Stimulated activated CD4-positive, alpha-beta T cell treated with anti-CD3 and anti-CD28 coated beads, Interleukin-4, amount 100 ng/mL, for 1 hour (primary cell): ENCODE measurements at regions not wholly inside any gene's neighbourhood (a gene's known extent, or its start where the extent isn't known, plus 50 kb on each side); places are given as distances from the start of the nearest gene placed in this dataset.

Experiments used
- DNase-seq: peaks from one replicate; pipeline ENCODE4 v3.0.0-alpha.2; 2020

DNA sequence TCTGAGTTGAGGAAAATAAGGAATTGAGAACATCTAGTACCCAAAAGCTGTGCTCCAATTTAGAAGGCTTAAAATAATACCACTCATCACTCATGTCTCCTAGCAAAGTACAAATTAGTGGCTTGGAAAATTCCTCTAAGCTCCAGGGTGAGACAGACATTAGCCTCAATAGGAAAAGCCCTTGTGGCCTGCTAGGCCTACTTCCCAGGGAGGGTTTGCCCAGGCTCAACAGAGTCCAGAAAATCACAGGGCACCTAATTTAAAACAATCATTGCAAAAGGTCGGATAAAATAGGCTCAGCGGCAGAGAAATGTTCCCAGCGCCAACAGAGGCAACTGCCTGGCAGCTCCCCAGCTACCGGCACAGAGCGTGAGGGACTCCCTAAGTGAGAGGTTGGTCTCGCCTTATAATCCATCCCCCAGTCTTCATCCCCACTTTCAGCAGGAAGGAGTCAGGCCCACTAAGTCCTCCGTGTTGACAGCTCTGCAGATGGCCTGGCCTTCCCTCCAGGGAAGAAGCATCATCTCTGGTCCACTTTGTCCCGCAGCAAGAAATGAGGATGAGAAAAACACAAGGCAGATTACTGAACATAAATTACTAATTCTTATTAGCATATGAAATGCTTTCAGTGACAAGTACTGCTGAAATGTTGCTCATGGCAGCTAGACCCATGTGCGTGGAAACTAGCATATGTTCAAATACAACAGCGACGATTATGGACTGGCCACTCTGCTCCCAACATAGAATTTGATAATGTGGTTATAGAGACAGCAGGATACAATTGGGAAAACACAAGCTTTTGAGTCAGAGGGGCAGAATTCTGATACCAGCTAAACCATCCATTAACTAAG lies 1177.7 kb upstream of the AUTS2 start:
- no peak for DNase-seq

DNA sequence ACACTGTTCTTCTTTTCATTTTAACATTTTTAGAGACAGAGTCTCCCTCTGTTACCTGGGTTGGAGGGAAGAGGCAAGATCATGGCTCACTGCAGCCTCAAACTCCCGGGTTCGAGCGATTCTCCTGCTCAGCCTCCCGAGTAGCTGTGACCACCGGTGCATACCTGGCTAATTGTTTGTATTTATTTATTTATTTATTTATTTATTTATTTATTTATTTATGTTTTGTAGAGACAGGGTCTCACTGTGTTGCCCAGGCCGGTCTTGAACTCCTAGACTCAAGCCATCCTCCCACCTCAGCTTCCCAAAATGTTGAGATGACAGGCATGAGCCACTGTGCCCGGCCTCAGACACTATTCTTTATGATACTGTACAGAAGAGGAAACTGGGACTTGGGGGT lies 1176.6 kb upstream of the AUTS2 start:
- DNase-seq, result no peak

DNA sequence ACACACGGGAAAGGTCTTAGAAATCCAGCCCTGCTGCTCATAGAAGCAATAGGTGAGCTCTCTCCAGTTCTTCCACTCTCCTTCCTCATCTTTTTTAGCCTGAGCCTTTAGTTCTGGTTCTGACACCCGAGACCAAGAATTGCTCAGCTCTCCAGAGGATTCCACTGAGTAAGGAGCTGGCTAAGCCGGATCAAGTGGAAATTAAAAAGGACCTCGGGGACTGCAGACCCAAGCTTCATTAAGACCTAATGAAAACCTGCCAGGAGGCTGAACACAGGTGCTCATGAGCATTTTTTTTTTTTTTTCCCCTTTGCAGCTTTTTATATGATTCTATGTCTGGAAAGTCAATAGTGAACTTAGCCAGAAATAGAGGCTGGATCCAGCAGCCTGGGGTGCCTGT lies 1176.0 kb upstream of the AUTS2 start:
- no peak for DNase-seq

DNA sequence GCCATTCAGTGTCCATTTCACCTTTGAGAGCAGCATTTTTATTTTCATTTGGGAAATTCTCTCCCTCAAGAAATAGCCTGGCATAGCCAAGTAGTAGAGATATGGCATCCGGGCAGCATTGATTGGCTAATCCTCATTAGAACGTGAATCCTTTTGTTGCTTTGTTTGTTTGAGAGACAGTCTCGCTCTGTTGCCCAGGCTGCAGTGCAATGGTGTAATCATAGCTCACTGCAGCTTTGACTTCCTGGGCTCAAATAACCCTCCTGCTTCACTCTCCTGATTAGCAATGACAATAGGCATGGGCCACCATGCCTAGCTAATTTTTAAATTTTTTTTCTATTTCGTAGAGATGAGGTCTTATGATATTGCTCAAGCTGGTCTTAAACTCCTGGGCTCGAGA lies 1174.9 kb upstream of the AUTS2 start:
- no peak for DNase-seq

DNA sequence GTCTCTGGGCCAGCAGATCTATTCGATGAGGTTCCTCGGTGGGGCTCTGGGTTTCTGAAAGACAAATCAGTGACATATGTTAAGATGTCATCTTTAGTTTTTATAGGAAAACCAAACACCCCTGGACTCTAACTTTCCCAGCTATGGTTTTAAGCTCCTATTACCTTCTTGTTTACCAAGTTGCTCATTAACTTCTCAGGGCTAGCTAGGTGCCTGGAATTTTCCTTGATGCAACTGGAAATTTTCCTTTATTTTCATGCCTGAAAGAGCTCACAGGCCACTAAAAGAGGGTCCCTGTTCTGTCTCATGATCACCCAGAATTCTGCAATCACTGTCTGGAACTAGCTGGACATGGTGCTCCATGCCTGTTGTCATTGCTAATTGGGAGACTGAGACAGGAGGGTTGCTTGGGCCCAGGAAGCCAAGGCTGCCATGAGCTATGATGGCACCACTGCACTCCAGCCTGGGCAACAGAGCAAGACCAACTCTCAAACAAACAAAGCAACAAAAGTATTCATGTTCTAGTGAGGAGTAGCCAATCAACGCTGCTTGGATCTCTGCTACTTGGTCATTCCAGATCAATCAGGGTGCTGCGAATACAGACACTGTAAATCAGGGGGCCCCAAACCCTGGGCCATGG lies 1173.5 kb upstream of the AUTS2 start:
- DNase-seq, result no peak

DNA sequence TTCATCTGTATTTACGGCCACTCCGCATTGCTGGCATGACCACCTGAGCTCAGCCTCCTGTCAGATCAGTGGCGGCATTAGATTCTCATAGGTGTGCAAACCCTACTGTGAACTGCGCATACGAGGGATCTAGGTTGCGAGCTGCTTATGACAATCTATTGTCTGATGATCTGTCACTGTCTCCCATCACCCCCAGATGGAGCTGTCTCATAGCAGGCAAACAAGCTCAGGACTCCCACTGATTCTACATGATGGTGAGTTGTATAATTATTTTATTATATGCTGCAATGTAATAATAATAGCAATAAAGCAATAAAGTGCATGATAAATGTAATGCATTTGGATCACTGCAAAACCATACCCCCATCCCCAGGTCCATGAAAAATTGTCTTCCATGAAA lies 1172.9 kb upstream of the AUTS2 start:
- no peak for DNase-seq

DNA sequence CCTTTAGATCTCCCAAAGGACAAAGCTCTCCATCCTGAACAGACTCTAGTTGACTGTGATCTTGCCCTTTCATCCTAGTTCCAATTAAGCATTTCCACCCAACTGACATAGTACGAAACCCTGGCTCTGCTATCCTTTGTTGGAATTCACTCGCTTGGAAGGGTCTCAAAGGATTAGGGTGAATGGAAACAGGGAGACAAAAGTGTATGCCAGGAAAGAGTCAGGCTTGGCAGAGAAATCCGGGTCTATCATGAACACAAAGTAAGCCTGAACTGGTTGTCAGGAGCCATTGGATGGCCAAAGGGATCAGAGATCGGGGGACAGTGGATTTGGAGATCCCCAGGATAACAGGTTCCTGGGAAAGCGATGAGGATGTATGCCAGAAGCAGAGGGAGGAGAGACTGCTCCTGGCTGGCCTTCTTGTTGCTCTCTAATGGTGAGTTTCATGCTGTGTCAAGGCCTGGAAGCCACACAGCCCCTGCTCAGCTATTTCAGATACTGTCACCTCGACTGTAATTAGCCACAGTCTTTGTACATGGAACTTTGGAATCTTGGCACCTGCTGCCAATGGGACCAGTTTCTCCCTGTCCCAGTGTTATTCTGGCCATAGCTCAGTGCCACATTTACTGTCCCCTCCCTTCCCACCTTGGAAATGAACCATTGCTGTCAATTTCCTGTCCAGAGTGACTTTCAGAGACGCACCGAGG lies 1168.7 kb upstream of the AUTS2 start:
- no peak for DNase-seq

DNA sequence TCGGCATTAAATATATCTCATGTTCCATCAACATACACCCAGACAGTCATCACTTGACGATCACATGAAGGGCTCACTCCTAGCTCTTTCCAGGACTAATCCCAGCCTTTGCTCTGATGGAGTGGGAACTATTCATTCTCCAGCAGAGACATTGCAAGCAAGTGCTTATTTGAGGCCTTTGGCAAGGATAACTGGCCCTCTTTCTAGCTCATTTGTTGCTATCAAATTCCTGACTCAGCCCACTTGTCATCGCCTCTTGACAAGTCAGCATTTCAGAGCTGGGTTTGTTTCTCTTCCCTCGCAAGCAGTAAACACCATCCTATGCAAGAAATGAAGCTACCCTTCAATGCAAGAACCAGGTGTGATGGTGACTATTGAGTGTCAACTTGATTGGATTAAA lies 1165.7 kb upstream of the AUTS2 start:
- DNase-seq, result no peak

DNA sequence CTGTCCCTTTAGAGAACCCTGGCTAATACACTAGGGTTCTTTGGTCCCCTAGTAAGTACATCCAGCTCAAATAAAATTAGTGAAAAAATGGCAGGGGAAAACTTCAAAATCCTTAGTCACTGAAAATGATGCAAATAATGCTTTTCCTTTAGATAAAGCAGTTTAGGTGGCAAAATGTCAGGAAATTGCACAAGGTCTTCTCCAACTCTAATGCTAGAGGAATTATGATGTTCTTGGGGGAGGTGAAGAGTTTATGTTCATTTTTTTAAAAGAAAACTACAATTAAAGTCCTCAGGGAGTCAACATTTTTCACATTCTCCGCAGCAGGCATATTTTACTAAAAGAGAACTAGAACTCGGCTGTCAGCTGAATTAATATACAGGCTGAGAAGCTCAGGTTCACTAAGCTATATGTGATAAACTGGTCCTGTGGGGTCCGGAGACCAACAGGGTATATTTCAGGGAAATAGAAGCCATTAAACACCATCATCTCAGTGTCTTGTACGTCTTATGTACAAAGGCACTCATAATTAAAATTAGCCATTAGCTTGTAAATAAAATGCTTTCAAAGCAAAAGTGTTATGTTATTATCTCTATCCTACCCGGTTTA lies 1164.7 kb upstream of the AUTS2 start:
- no peak for DNase-seq

DNA sequence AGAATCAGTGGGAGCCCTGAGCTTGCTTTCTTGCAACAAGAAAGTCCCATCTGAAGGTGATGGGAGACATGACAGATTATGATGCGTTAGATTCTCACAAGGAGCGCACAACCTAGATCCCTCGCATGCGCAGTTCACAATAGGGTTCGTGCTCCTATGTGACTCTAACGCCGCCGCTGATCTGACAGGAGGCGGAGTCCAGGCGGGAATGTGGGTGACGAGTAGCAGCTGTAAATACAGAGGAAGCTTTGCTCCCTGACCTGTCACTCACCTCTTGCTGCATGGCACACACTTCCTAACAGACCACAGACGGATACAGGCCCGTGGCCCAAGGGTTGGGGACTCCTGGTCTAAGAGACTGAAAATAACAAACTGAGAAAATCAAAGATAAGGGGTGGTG lies 1163.4 kb upstream of the AUTS2 start:
- DNase-seq, result no peak

DNA sequence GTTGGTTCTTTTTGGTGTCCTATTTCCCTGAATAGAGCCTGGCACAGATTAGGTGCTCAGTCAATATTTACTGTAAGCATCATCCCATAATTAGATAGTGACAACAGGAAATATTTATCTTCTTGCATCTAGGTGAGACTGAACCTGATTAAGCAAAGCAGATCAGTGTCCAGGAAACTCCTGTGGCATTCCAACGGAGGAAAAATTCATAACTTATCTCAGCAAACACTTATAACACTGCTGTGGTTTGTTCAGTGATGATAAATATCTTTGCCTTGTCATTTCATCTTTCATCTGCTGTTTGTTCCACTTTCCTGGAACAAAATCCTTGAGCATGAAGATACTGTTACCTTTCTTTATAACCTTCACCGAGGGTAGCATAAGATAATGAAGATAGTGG lies 1160.3 kb upstream of the AUTS2 start:
- no peak for DNase-seq

DNA sequence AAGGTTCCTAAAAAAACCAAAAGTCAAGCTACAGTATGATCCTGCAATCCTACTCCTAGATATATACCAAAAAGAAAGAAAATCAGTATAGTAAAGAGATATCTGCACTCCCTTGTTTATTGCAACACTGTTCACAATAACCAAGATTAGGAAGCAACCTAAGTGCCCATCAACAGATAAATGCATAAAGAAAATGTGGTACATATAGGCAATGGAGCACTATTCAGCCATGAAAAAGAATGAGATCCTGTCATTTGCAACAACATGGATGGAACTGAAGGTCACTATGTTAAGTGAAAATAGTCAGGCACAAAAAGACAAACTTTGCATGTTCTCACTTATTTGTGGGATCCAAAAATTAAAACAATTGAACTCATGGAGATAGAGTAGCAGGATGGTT lies 1159.5 kb upstream of the AUTS2 start:
- DNase-seq, result no peak

DNA sequence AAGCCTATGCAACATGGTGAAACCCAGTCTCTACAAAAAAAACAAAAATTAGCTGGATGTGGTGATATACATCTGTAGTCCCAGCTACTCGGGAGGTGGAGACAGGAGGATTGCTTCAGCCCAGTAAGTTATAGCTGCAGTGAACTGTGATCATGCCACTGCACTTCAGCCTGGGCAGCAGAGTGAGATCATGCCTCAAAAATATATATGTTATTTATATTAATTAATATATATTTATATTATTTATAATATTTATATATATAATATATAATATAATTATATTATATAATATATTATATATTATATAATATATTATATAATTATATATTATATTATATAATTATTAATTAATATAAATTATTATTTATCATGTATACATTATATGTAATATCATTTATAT lies 1158.4 kb upstream of the AUTS2 start:
- DNase-seq, result no peak

DNA sequence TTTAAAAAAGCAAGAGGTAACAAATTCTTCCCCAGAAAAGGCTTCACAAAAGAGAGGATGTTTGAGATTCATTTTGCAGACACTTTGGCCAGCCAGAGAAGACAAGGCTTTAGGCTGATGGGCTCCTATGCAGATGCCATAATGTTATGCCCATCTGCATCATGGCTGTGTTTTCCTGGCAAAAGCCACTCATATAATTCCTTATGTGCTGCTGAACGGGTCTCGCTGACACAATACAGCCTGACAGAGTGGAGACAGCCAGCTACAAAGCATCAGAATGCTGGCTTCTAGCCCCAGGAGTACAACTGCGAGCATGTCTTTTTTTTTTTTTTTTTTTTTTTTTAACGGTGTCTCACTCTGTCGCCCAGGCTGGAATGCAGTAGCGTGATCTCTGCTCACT lies 1157.4 kb upstream of the AUTS2 start:
- DNase-seq, result no peak

DNA sequence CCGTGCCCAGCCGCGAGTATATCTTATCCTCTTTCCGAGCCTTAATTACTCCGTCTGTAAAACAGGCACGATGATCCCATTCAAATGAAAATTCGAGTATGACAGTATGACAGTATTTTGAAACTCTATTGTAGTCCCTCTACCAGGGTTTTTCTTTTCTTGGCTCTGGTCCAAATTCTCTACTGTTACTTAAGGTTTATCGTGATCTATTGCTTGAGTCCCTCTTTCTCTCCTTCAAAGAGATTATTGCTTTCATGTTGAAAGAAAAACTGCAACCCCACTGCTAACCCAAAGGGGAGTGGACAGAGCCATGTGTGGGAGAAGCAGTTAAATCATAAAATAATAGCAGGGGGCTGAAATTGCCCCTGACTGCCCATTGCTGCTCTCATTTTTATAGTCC lies 1156.6 kb upstream of the AUTS2 start:
- no peak for DNase-seq

DNA sequence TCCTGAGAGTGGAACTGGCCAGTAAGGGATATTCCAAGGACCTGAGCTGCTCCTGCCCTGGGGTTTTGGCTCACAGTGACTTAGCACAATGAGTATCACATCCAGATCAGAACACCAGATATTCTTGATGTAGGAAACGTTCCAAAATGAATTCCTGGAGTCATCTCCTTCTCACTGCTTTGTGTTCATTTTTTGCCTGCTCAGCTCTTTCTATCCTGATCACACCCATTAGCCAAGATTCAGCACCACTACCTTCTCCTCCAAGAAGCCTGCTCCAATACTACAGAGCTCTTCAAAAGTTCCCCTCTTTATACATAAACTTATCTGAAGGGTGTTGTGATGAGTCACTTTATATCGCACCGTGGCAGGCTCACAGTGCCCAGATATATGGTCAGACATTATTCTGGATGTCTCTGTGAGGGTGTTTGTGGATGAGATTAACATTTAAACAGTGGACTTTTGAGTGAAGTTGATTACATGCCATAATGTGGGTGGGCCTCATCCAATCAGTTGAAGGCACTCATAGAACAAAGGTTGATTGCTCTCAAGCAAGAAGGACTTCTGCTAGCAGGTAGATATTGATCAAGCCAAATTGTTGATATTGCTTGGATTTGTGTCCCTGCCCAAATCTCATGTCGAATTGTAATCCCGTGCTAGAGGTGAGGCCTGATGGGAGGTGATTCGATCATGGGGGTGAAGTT lies 1155.2 kb upstream of the AUTS2 start:
- no peak for DNase-seq

DNA sequence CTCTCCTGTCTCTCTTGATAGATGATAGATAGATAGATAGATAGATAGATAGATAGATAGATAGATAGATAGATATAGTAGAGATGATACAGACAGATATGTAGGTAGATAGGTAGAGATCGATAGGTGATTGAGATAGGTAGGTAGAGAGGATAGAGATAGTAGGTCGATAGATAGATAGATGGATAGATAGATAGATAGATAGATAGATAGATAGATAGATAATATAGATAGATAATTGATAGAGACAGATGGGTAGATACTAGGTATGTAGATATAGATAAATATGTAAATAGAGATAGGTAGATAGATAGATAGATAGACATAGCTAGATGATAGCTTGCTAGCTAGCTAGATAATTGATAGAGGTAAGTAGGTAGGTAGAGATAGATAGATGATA lies 1154.2 kb upstream of the AUTS2 start:
- DNase-seq, result no peak

DNA sequence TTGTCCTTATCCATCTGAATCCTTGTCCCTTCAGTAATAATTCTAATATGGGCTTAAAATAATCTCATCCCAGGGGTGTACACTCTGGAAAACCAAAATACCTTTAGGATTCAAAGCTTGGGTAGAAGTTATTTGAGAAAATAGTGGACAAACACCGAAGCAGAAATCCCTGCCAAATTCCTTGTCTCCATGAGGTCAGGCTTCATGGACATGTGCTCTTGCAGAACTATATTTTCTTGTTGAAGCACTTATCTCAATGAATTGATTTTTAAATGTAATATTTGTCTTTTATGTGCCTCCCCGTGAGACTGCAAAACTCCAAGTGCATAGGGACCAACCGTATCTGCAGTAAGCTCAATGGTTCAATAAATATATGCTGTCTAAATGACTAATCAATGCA lies 1153.3 kb upstream of the AUTS2 start:
- no peak for DNase-seq

DNA sequence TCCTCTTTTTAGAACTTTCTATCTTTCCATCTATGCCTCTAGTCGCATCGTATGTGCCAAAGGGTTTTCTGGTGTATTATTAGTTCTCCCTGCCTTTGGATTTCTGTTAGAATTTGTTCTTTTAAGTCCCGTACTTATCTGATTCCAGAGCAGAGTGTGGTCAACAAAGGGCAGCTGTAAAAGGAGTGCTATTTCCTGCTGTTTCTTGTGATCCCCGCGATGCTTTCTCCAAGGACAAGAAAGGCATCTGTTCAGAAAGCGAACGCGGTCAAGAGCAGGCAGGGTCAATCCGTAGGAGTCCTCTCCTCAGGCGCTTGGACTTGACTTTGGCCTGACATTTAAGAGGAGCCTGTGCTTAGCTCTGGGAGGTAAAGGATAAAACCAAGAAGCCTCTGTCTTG lies 1152.1 kb upstream of the AUTS2 start:
- DNase-seq, result no peak

DNA sequence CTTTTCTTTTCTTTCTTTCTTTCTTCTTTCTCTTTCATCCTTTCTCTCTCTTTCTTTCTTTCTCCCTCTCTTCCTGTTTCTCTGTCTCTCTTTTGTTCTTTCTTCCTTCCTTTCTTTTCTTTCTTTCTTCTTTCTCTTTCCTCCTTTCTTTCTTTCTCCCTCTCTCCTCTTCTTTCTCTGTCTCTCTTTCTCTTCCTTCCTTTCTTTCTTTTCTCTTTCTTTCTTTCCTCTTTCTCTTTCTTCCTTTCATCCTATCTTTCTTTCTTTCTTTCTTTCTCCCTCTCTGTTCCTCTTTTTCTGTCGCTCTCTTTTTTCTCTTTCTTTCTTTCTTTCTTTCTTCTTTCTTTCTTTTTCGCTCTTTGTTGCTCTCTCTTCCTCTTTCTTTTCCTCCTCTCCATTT lies 1149.2 kb upstream of the AUTS2 start:
- no peak for DNase-seq

DNA sequence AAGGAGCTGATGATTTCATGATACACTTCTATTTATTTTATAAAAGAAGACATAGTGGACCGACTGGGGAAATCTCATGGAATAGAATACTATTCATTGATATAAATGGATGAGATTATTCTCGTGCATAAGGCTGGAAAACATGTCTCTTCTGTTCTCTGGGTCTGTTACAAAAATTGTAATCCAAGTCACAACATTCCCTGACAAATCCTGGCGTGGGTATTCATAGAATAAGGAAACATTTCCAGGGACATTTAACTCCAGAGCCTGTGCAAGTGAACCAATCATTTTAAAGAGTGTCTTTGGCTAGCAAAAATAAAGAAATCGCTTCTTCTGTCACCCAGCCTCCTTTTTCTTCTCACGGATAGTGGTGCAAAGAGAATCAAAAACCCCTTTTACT lies 1148.5 kb upstream of the AUTS2 start:
- DNase-seq, result no peak

DNA sequence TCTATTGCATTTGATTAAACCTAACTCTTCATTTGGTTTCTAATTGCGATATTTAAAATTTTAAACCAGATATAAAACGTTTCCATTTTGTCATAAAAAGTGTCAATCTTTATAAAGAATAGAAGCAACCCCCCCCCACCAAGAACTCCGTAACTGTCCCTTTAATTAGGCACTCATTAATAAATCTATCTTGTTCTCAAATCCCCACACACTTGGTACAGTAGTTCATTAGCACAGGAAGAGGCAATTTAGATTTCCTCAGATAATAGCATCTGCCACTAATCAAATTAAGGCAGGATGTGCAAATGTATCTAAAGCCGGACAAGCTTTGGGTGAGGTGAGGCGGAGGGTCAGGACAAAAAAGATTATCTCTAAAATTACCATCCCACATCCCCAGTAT lies 1143.3 kb upstream of the AUTS2 start:
- no peak for DNase-seq

DNA sequence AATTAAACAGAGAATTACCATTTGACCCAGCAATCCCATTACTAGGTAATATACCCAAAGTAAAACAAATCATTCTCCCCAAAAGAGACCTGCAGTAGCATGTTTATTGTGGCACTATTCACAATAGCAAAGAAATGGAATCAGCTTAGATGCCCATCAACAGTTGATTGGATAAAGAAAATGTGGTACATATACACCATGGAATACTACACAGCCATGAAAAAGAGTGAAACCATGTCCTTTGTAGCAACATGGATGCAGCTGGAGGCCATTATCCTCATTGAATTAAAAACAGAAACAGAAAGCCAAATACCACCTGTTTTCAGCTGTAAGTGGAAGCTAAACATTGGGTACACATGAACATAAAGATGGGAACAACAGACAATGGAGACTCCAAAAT lies 1141.8 kb upstream of the AUTS2 start:
- no peak for DNase-seq
